HG03571 (cell line): ENCODE measurements at regions not wholly inside any gene's neighbourhood (a gene's known extent, or its start where the extent isn't known, plus 50 kb on each side); places are given as distances from the start of the nearest gene placed in this dataset.

ENCODE experiments used
- ATAC-seq: cut with Tn5 transposase; IDR thresholded peaks from one replicate; pipeline ENCODE4 v1.9.1; 2021; ENCODE audit not compliant: unreplicated experiment

- ATAC-seq: no peak
These were observed 249.2 kb upstream of the GPRIN3 start for GRCh38 chr4:89556601-89557305.

- no peak for ATAC-seq
These were observed 243.6 kb upstream of the GPRIN3 start for GRCh38 chr4:89551191-89551590.

GRCh38 chr4:89549907-89550306, 242.3 kb upstream of the GPRIN3 start:
- ATAC-seq: no peak

- no peak for ATAC-seq
These were observed 237.7 kb upstream of the GPRIN3 start for GRCh38 chr4:89545315-89545714.

GRCh38 chr4:89541998-89542397, 234.4 kb upstream of the GPRIN3 start:
- no peak for ATAC-seq

GRCh38 chr4:89539797-89540711, 232.5 kb upstream of the GPRIN3 start:
- ATAC-seq: no peak

- ATAC-seq: no peak
These were observed 231.8 kb upstream of the GPRIN3 start for GRCh38 chr4:89539374-89539773.

GRCh38 chr4:89538886-89539285, 231.3 kb upstream of the GPRIN3 start:
- ATAC-seq: no peak

GRCh38 chr4:89538171-89538570, 230.6 kb upstream of the GPRIN3 start:
- no peak for ATAC-seq

GRCh38 chr4:89537281-89537680, 229.7 kb upstream of the GPRIN3 start:
- no peak for ATAC-seq

GRCh38 chr4:89535251-89535650, 227.7 kb upstream of the GPRIN3 start:
- no peak for ATAC-seq

- no peak for ATAC-seq
These were observed 226.8 kb upstream of the GPRIN3 start for GRCh38 chr4:89534356-89534755.

- no peak for ATAC-seq
These were observed 224.5 kb upstream of the GPRIN3 start for GRCh38 chr4:89531932-89532640.

GRCh38 chr4:89528526-89529133, 221.0 kb upstream of the GPRIN3 start:
- no peak for ATAC-seq

- no peak for ATAC-seq
These were observed 214.2 kb upstream of the GPRIN3 start for GRCh38 chr4:89521826-89522225.

GRCh38 chr4:89519771-89520320, 212.2 kb upstream of the GPRIN3 start:
- ATAC-seq: no peak

- no peak for ATAC-seq
These were observed 210.7 kb upstream of the GPRIN3 start for GRCh38 chr4:89518259-89518658.

- ATAC-seq: no peak
These were observed 207.2 kb upstream of the GPRIN3 start for GRCh38 chr4:89514811-89515210.

GRCh38 chr4:89511776-89512175, 204.2 kb upstream of the GPRIN3 start:
- ATAC-seq: no peak

- peak; percentile 98 for ATAC-seq
These were observed 202.2 kb upstream of the GPRIN3 start for GRCh38 chr4:89509708-89510281.
